GM12878 (cell line): ENCODE measurements at regions not wholly inside any gene's neighbourhood (a gene's known extent, or its start where the extent isn't known, plus 50 kb on each side); places are given as distances from the start of the nearest gene placed in this dataset.

Experiments
- ATAC-seq: fragments of 200-7000 bp; cut with Tn5 transposase; 3 replicates; pipeline ENCODE4 v1.9.1; 2020; ENCODE audit warnings: mild to moderate bottlenecking, moderate library complexity
- BruUV-seq: library from RNA; stranded (reverse); fragments of 400-500 nt; replicated peaks from 2 replicates; lab custom pipeline; 2021; lab: Mats Ljungman, UMichigan
- CTCF ChIA-PET: fragments of 300-600 bp; sonication (Branson Sonifier 250); formaldehyde crosslinking; extraction: SDS; loops from one replicate; lab custom pipeline; 2021; ENCODE audit warnings: inconsistent platforms; lab: Yijun Ruan, JAX
- POLR2A ChIA-PET: fragments of 350-600 bp; formaldehyde crosslinking; extraction: SDS; loops from one replicate; lab custom pipeline; 2021; ENCODE audit warnings: inconsistent platforms; lab: Charles Lee
- RAD21 ChIA-PET: fragments of 300-600 bp; sonication (Branson Sonifier 250); formaldehyde crosslinking; loops from one replicate; lab custom pipeline; 2023; ENCODE audit warnings: antibody characterized with exemption; ENCODE audit not compliant: unreplicated experiment; lab: Charles Lee
- SMC1A ChIA-PET: fragments of 300-600 bp; sonication (Branson Sonifier 250); formaldehyde crosslinking; loops from one replicate; lab custom pipeline; 2023; ENCODE audit not compliant: unreplicated experiment, uncharacterized antibody; lab: Charles Lee
- DNase-seq: peaks from one replicate; pipeline ENCODE4 v3.0.0-alpha.2; 2011; ENCODE audit warnings: low read depth, low spot score
- FAIRE-seq: peaks from 3 replicates; lab custom pipeline; 2011; peaks lifted over from hg19 to GRCh38; lab: Jason Lieb, UNC
- H2AFZ ChIP-seq: 2 replicates; pipeline ENCODE4 v1.6.0; 2011; ENCODE audit warnings: low read depth, low read length, control low read depth; ENCODE audit not compliant: control insufficient read depth
- H3K27ac ChIP-seq: 2 replicates; pipeline ENCODE4 v1.5.1; 2011; ENCODE audit warnings: control low read depth; ENCODE audit not compliant: control insufficient read depth, insufficient read depth
- H3K27me3 ChIP-seq, 2 experiments: replicated peaks in 1 of 2; 2 replicates each; pipeline versions ENCODE4 v1.6.0 to v1.6.1; 2011; ENCODE audit warnings: low read length in 1 of 2; ENCODE audit not compliant: control insufficient read depth in 2 of 2, insufficient read depth in 2 of 2
- H3K36me3 ChIP-seq, 2 experiments: 2 replicates each; pipeline ENCODE4 v1.5.1; 2011; ENCODE audit warnings: low read length in 1 of 2; ENCODE audit not compliant: control insufficient read depth in 2 of 2, insufficient read depth in 2 of 2
- H3K4me1 ChIP-seq: 2 replicates; pipeline ENCODE4 v1.6.1; 2011; ENCODE audit warnings: mild to moderate bottlenecking, low read length, moderate library complexity, mixed read lengths; ENCODE audit not compliant: control insufficient read depth, insufficient read depth
- H3K4me2 ChIP-seq: 2 replicates; pipeline ENCODE4 v1.6.0; 2011; ENCODE audit warnings: control low read depth; ENCODE audit not compliant: control insufficient read depth, insufficient read depth
- H3K4me3 ChIP-seq: fragments of 200-600 bp; sonication (generic); 2 replicates; pipeline ENCODE4 v1.5.1; 2016
- H3K79me2 ChIP-seq: 2 replicates; pipeline ENCODE4 v1.6.0; 2011; ENCODE audit warnings: low read length; ENCODE audit not compliant: control insufficient read depth, insufficient read depth
- H3K9ac ChIP-seq: 2 replicates; pipeline ENCODE4 v1.8.0; 2011; ENCODE audit warnings: low read length, control low read depth, mixed read lengths; ENCODE audit not compliant: control insufficient read depth, insufficient read depth
- H3K9me3 ChIP-seq: replicated peaks from 3 replicates; pipeline ENCODE4 v1.5.1; 2011; ENCODE audit warnings: mild to moderate bottlenecking, low read length; ENCODE audit not compliant: control insufficient read depth, insufficient read depth
- H4K20me1 ChIP-seq: 2 replicates; pipeline ENCODE4 v1.6.0; 2011; ENCODE audit not compliant: control insufficient read depth, insufficient read depth
- E2F8 ChIP-seq: fragments of 450-650 bp; IDR thresholded peaks from 2 replicates; pipeline ENCODE4 v1.6.1; 2018; ENCODE audit warnings: mild to moderate bottlenecking, low read depth, moderate library complexity; ENCODE audit not compliant: partially characterized antibody
- IKZF2 ChIP-seq, 2 experiments: fragments of 450-650 bp; IDR thresholded peaks; 2 replicates each; pipeline ENCODE4 v1.6.1; 2017; ENCODE audit warnings: mild to moderate bottlenecking in 2 of 2, moderate library complexity in 2 of 2
- PBX3 ChIP-seq: IDR thresholded peaks from 2 replicates; pipeline ENCODE4 v1.6.1; 2011; ENCODE audit warnings: mild to moderate bottlenecking, low read depth, low read length, moderate library complexity; ENCODE audit not compliant: insufficient replicate concordance
- RUNX3 ChIP-seq: IDR thresholded peaks from 2 replicates; pipeline ENCODE4 v1.6.1; 2012; ENCODE audit warnings: low read length, inconsistent platforms
- SKIL ChIP-seq: fragments of 450-650 bp; IDR thresholded peaks from 2 replicates; pipeline ENCODE4 v1.6.1; 2017; ENCODE audit warnings: mild to moderate bottlenecking, low read depth, inconsistent platforms; ENCODE audit not compliant: poor library complexity, severe bottlenecking
- TCF7 ChIP-seq: IDR thresholded peaks from 2 replicates; pipeline ENCODE4 v1.6.1; 2014; ENCODE audit warnings: antibody characterized with exemption, borderline replicate concordance
- ZNF384 ChIP-seq: IDR thresholded peaks from 2 replicates; pipeline ENCODE4 v1.6.1; 2012; ENCODE audit warnings: low read depth, mild to moderate bottlenecking, low read length, improper control_type of control experiment, borderline replicate concordance
- WGBS: methylation state at CpG from one replicate; pipeline ENCODE4 v1.1.6; 2016; ENCODE audit warnings: low lambda C conversion rate; ENCODE audit not compliant: insufficient replicate concordance, insufficient coverage; ENCODE audit errors: missing lambda C conversion rate; 5-methylcytosine and 5-hydroxymethylcytosine counted together
- in situ Hi-C: fragments of 300-500 bp; cut with MboI; formaldehyde crosslinking; loops from 9 replicates; pipeline ENCODE4 v1.14.3; 2018; ENCODE audit warnings: mixed read lengths
- intact Hi-C: fragments of 100-400 bp; cut with micrococcal nuclease; formaldehyde crosslinking; loops from one replicate; pipeline ENCODE4 v1.14.2; 2022; ENCODE audit not compliant: unreplicated experiment

- Histone ChIP-seq H3K27ac (no peak overlapping the region), H4K20me1 (no peaks in the 10 kb centered on the region), H2AFZ (no peak overlapping the region), H3K9ac (no peak overlapping the region), H3K4me1 (no peaks in the 10 kb centered on the region), H3K9me3 (no peaks in the 10 kb centered on the region), H3K36me3 (no peaks in the 10 kb centered on the region), H3K27me3 (no peaks in the 10 kb centered on the region), H3K4me2 (no peak overlapping the region), H3K4me3 (no peak overlapping the region), H3K79me2 (no peaks in the 10 kb centered on the region)
- WGBS = under 1% methylated on average over 6 of the region's 6 CpGs
- SMC1A ChIA-PET = no interaction called here
- no TSS peak for BruUV-seq
- no peak for TF ChIP-seq E2F8
- TF ChIP-seq PBX3 = no peak
- TF ChIP-seq RUNX3 = peak; percentile 51
- POLR2A ChIA-PET = no interaction called here
- RAD21 ChIA-PET = no interaction called here
- CTCF ChIA-PET = no interaction called here
- in situ Hi-C loops = no loop called here
- DNase-seq = no peak
- no peak for ATAC-seq
- FAIRE-seq = no peak
- intact Hi-C loops = no loop called here
Observed at GRCh38 chr5:169389318-169389717, 88.4 kb upstream of the SLIT3 start.

GRCh38 chr5:169385636-169386035 lies 84.7 kb upstream of the SLIT3 start:
- SMC1A ChIA-PET = no interaction called here
- TF ChIP-seq ZNF384 (no peak), SKIL (no peak), TCF7 (no peak), IKZF2 (IDR thresholded peaks at IDR 0.05) (no peak)

More at GRCh38 chr5:169385636-169386035, 84.7 kb upstream of the SLIT3 start:
- no peaks in the 10 kb centered on the region for H3K9me3 ChIP-seq
- ChIA-PET CTCF (no interaction called here), POLR2A (no interaction called here), RAD21 (no interaction called here)
- H2AFZ ChIP-seq = no peak overlapping the region
- in situ Hi-C loops = no loop called here
- H3K4me1 ChIP-seq = no peaks in the 10 kb centered on the region
- no peak for FAIRE-seq
- BruUV-seq = no TSS peak
- H3K9ac ChIP-seq = no peak overlapping the region
- no peak overlapping the region for H3K4me2 ChIP-seq
- H4K20me1 ChIP-seq = no peaks in the 10 kb centered on the region
- no peak for DNase-seq
- H3K4me3 ChIP-seq = no peak overlapping the region
- H3K27me3 ChIP-seq = no peaks in the 10 kb centered on the region
- H3K79me2 ChIP-seq = no peaks in the 10 kb centered on the region
- ATAC-seq = no peak
- no peaks in the 10 kb centered on the region for H3K36me3 ChIP-seq
- intact Hi-C loops = no loop called here
- no peak overlapping the region for H3K27ac ChIP-seq
